Hematopoietic multipotent progenitor cell treated with erythropoietin and hydrocortisone succinate and interleukin-3 and kit ligand, for 8 days (in vitro differentiated cells): ENCODE measurements at regions not wholly inside any gene's neighbourhood (a gene's known extent, or its start where the extent isn't known, plus 50 kb on each side); places are given as distances from the start of the nearest gene placed in this dataset.

Source experiments
- DNase-seq: peaks from one replicate; pipeline ENCODE4 v3.0.0-alpha.2; 2015

DNA sequence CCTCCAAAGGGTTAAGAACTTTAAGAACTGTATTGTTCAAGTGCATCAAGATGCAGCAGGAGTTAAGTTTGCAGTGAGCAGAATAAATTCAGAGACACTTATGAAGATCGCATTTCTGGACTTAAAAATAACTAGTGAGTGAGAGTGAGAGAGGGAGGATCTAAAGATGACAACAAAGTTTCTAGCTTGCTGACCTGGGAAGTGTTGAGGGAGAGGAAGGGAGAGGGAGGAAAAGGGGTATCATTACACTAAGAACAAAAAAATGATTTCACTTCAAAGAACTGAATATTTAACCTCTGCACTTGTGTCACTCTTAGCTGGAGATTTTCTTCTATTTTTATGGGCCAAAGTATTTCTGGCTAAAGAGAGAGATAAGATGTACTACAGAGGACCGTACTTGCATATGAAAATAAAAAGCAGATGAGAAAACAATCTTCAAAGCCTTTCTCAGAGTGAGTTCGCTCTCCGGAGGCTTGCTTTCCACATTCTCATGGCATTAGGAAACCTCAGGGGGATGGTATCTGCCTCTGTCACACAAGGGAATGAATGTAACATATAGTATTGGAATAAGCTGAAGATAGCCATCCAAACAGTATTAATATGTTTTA lies 91.4 kb upstream of the TJP1 start:
- DNase-seq, result no peak

DNA sequence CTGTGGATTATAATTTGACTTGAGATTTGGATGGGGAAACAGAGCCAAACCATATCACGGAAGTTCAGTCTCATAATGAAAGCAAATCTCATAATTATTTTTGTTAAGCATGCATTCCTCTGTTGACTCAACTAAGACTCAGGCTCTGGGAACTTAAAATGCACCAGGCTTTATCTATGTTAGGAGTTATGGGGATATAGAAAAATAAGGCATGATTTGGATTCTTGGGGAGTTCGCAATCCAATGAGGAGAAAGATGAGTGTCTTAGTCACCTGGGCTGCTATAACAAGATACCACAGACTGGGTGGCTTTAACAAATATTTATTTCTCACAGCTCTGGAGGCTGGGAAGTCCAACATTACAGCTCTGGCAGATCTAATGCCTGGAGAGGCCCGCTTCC lies 89.4 kb upstream of the TJP1 start:
- DNase-seq, result no peak

DNA sequence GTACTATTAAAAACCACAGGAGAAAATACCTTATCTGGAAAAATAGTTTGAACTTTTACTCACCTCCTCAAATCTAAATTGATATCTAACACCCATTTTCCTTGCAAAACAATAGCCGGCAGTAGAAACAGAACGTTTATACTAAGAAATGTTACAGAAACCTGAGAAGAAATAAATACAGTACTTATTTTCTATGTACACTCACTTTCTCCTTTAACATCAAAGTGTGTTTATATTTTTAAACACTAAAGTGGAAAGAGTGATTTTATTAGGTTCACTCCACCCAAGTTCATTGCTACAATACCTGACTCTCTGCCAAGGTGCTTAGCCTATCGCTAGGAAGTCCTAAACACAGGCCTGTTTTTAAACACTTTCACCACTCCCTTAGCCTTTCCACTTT lies 87.8 kb upstream of the TJP1 start:
- no peak for DNase-seq

DNA sequence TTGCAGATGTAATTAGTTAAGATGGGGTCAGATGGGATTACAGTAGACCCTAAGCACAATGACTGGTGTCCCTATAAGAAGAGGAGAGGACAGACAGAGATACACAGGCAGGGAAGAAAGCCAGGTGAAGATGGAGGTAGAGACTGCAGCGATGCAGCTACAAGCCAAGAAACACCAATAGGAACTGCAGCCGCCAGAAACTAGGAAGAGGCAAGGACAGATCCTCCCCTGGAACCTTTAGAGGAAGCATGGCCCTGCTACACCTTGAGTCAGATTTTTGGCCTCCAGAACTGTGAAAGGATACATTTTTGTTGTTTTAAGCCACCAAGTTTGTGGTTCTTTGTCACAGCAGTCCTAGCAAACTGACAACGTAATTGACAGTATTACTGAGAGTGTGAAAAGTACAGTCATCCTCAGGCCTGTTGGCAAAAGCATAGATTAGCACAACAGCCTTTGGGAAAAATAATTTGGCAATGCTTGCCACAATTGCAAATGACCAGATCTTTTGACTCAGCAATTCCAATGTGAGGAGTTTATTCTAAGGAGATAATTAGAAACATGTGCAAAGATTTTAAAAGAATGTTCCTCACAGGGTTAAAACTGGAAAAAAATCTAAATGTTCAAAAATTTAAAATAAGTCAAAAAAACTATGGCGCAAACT lies 82.6 kb upstream of the TJP1 start:
- DNase-seq, result no peak

DNA sequence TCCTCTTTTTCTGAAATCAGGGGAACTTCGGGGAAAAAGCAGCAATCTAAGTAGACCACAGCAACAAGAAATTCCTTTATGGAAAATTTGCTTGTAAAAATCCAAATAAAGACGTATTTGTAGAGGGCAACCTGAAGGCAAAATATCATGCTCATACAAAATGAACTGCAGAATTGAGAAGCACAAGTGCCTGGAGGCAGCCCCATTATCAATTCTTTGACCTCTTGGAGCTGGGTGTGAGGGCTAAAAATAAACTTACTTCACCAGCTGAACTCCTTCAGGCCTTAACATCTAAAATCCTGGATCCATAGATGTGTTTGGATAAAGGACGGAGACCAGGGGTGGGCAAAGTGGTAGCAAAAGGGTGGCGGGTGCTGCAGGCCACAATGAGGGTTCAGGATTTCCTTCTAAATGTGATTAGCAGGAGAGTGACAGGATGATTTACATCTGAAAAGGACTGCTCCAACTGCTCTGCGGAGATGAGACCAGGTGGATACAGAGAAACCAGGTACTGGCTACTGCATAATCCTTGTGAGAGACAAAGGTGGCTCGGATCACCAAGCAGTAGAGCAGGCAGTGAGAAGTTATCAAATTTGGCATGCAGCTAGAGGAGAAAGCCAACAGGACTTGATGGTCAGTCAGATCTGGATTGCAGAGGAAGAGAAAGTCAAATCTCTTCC lies 81.7 kb upstream of the TJP1 start:
- DNase-seq, result no peak

DNA sequence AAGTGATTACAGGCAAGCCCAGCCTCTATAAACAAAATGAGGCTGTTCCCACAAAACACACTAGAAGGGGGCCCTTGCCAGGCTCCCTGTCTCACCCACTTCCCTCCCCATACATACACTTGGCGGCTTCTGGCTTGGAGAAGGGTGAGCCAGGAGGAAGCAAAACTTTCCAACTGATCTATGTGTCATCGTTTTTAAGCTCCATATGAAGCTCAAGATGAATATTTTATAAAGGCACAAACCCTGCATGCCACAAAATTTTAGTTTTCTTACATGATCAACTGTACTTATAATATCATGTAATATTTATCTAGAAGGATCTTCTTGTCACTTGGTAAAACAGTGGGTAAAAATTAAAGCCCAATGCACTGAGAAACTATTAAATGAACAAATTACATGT lies 80.8 kb upstream of the TJP1 start:
- DNase-seq, result no peak

DNA sequence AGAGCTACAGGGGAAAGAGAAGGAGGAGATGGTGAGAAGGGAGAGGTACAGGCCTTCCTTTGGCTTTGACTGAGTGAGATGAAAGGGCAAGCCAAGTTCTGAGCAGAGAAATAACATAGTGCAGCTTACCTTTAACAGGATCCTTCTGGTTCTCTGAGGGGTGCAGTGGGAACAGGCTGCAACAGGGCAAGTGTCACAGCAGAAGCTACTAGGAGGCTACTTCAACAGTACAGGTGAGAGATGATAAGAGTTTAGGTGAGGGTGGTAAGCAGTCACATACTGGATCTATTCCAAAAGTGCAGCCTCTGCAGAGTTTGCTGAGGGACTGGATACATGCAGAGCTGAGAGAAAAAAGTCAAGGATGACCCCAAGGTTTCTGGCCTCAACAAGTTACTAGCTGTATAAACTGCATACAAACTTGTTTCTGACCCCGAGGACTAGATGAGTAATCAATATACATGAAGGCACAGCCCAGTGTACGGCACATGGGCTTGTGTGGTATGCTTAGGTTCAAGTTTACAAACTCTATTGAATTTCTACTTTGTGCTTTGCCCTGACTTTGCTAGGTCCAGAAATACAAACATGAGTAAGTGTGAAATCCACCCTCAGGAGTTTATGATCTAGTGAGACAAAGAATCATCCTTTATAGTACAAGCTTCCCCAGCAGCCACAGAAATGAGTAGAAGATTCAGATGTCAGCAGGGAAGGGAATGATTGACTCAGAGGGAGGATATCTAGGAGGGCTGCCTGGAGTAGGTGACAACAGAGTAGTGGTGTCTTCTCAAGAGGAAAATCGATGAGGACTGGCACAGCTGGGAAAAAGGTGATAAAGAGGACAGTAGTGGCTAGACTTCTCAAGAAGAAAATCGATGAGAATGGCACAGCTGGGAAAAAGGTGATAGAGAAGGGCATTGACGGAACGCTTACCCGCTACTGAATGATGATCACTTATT lies 78.2 kb upstream of the TJP1 start:
- no peak for DNase-seq

DNA sequence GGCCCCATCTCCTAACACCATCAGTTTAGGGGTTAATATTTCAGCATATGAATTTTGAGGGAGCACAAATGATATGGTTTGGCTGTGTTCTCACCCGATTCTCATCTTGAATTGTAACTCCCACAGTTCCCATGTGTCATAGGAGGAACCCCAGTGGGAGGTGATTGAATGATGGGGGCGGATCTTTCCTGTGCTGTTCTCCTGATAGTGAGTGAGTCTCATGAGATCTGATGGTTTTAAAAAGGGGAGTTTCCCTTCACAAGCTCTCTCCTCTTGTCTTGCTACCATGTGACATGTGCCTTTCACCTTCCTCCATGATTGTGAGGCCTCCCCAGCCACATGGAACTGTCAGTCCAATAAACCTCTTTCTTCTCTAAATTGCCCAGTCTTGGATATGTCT lies 73.8 kb upstream of the TJP1 start:
- DNase-seq, result no peak

DNA sequence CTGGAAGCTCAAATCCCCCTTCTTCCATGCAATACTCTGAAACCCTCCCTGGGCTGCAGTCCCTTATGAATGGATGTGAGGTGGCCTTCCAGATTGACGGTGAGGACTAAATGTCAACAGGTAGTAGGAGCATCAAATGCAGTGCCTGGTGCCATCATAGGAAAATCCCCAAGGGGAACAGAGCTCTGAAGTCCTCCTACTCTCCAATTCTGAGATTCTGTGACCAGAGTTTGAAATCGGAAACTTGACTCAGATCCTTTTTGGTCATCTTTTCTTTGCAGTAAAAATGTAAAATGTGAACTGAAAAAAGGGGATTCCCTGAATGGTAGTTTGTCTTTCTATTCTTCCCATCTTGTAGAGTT lies 68.8 kb upstream of the TJP1 start:
- no peak for DNase-seq

DNA sequence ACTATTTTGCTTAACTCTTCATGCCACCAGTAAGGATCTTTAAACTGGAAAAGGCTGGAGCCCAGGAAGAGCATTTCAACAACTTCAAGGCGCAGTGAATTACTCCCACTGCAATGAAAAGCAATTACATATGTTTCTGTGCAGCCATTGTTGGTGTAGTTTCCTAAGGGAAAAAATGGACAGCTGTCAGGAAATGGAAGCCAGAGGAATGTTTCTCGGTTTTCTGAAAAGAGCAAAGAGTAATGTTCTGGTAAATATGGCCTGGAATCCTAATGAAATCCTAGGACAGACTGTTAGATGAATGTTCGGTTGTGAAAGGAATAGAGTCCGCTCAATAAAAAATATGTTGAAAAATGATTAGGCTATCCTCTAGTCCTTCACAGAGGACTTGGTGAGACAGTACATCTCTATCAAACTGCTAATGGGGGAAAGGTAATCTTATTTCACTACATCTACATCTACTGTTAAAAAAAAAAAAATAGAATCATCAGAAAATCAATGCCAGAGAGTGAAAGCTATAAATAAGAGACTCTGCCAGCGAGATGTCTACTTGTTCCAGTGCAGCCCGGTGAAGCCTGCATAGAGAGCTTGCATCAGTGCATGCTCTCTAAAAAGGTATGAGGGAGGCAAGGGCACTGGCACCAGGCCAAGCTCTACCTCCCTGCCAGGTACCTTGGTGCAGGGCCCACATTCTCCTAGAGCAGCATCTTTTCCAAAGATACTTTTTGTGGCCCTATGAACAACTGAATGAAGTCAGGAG lies 68.2 kb upstream of the TJP1 start:
- no peak for DNase-seq

DNA sequence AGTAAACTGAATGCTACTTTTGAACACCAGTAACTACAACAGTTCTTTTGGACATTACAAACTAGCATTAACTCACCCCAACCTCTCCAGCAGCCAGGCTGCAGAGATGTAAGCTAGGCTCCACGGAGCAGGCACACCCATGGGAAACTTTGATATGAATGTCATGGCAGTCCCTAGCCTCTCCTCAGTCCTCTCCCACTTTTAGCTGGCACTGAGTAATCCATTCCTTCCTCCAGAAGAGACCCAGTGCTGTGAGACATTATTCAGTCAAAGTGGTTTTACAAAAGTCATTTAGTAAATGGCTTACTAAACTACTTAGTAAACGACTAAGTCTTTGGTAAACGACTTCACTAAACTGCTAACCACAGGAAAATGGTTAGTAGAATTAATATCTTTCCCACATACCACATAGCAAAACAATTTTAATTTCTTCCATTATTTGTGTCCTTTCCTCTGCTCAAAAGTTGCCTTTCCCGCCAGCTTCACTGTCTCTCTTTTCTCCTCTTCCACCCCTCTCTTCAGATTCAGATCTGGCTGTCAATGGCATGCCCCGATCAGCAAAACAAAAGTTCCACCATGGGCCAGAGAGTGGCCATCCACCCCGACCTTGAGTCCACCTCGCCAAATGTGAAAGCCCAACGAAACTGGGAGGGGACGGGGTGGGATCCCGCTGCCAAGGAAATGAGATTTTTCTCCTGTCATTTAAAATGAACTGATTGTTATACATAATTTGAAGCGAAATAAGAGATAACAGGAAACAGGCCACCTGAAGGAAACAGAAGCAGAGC lies 67.5 kb upstream of the TJP1 start:
- DNase-seq, result no peak

DNA sequence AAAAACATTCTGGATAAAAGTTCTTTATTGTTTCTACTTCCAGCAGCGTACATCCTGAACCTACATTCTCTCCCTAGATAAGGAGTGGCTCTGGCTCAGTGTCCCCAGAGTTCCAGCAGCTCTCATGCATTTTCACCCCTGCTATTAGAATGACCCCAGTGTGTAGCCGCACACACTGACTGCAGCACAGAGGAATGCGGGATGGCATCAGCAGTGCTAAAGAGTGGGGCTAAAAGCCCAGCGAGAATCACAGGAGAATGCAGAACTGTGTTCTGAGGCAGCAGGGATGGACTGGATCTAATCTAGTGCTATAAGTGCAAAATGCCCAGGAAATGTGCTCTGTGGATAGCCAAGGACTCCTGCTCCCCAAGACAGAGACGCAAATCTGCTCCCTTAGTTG lies 66.4 kb upstream of the TJP1 start:
- DNase-seq, result no peak

DNA sequence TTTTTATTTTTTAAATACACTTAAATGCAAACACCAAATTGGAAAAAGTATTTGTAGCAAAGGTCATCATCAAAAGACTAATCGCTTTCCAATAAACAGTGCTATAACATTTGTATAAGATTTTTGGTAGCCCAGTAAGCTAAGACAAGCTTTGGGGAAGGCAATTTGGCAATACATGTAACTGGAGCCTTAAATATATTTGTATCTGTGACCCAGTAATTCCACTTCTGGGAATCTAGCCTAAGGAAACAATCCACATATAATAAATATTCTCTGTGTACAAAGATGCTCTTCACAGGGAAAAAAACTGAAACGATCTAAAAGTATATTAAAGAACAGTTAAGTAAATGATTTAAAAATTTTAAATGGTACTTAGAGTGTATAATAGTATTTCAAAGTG lies 65.5 kb upstream of the TJP1 start:
- DNase-seq, result no peak

DNA sequence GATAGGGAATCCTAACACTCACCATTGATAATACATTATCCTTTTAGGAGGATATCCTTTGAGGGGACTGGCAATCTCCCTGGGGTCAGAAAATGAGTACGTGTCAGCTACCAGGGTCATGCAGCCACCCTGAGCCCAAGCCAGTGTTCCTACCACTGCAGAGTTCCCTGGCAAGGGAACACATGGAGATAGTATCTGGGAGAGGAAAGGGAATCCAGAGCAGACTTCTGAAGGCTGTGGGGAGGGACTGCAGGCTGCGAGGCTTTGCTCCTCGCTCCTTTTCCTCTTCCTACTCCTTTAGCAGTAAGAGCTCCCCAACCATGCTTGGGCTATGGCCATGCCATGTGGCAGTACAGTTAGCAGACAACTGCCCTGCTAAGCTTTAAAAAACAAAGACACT lies 62.9 kb upstream of the TJP1 start:
- DNase-seq, result no peak

DNA sequence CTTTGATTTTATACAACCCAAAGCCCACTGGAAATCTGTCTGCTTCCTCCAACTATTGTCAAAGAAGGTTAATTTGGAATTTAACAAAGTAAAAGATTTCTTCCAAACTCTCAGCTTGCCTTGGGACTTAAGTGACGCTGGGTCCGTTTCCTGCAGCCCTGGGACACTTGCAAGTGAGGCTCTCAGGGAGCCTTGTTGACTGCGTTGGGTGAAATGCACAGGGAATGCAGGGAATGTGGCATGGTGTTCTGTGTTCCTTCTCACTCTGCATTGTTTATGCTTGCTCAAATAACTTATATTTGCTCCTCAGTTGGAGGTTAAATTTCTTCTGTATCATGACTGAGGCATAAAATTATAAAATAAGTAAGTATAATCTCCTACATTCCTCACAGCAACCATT lies 60.9 kb upstream of the TJP1 start:
- no peak for DNase-seq

DNA sequence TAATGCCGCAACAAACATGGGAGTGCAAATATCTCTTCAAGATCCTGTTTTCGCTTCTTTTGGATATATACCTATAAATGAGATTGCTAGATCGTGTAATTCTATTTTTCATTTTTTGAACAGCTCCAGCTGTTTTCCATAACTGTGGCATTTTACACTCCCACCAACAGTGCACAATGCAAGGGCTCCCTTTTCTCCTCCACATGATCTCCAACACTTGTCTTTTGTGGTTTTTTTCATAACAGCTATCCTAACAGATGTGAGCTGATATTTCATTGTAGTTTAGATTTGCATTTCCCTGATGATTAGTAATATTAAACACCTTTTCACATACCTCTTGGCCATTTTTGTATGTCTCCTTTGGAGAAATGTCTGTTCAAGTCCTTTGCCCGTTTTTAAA lies 58.6 kb upstream of the TJP1 start:
- no peak for DNase-seq

DNA sequence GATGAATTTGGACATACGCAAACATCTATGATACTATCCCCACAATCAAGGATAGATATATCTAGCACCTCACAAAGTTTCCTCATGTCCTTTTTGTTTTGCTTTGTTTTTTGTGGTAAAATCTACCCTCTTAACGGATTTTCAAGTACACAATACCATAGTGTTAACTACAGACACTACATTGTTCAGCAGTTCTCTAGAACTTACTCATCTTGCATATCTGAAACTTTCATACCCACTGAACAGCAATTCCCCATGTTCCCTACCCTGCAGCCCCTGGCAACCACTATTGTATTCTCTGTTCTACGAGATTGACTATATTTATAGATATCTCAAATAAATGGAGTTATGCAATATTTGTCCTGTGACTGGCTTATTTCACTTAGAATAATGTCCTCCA lies 58.1 kb upstream of the TJP1 start:
- no peak for DNase-seq

DNA sequence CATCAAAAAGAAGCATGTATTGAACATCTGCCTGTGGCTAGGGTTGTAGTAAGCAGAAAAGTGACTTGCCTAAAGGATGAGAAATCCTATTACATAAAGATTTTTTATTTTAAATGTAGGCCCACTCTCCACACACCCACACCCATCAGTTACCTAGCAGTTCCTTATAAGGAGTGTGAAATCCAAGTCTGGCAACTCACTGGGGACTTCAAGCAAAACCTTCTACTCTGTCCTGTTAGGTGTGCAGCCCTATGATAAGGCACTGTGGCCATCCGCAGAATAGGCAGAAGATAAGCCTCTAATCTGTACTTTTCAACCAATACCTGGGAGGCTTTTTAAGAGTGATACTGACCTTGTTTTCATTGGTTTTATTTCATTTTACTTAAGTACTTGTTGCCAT lies 52.7 kb upstream of the TJP1 start:
- peak; percentile 7 for DNase-seq

DNA sequence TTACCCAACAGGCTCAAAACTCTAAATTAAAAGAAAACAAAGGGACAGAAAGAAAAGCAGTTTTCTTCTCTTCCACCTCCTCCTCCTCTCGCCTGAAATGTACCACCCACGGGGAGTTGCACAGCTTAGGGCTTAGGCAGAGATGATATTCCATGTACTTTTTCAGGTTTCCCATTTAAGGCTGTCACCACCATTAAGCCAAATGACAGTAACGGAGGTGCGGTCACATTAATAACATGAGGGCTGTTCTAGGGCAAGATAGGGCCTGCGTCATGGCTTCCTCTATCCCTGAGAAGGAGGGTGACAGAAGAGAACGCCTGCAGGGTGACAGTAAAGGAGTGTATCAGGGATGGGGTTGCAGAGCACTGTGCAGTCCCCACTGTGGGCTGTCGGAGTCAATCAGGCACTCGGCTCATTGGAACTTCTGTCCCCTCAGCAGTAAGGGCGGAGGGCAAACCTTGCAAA lies 51.7 kb upstream of the TJP1 start:
- DNase-seq, result no peak

DNA sequence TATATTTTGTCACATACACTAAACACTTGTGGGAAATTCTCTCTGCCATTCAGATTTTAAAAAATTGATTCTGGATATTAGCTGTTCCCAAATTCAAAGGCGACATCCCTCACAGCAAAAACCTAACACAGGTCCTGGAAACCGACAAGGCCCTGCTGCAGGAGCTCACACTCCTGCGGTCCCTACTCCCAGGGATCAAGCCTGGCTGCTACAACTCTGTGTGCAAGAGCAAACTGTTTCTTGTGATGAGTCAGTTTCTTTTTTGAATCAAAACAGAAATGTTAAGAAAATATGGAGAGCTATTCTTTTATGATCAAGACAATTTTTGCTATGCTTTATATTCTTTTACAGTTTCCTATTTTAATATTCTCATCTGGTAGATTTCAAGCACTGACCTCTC lies 51.0 kb upstream of the TJP1 start:
- DNase-seq, result no peak

DNA sequence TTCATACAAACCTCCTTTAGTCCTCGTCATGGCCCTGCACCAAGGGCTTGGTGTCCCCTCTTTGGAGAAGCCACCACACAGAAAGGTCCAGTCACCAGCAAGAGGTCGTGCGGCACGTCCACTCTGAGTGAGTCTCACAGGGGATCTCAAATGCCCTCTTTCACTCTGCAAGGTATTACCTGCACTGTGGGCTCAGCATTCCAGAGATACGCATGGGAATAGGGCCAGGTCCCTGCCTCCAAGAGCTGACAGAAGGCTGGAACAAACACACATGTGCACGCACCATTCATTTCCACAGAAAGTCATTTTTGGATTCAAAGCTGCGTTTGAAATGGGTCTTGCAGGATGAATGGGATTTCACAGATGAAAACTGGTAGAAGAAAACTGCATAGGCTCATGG lies 50.4 kb upstream of the TJP1 start:
- DNase-seq, result no peak
